Keratinocyte (primary cell): ENCODE measurements at regions not wholly inside any gene's neighbourhood (a gene's known extent, or its start where the extent isn't known, plus 50 kb on each side); places are given as distances from the start of the nearest gene placed in this dataset.

Source experiments
- CTCF ChIP-seq, 3 experiments: IDR thresholded peaks in 1 of 3; conservative IDR thresholded peaks in 1 of 3; optimal IDR thresholded peaks in 1 of 3; 2 replicates in 2 of 3; 3 replicates in 1 of 3; pipeline versions ENCODE3 to v1.5.1; 2011; ENCODE audit warnings: low read length in 3 of 3, mild to moderate bottlenecking in 3 of 3, moderate library complexity in 2 of 3, control low read depth in 1 of 3, inconsistent platforms in 1 of 3; ENCODE audit not compliant: insufficient read depth in 2 of 3; ENCODE audit errors: extremely low read depth in 1 of 3
- EZH2 ChIP-seq: IDR thresholded peaks from one replicate; pipeline ENCODE4 v1.6.1; 2012; ENCODE audit warnings: inconsistent platforms, mild to moderate bottlenecking, low read length, moderate library complexity

- TF ChIP-seq CTCF (optimal IDR thresholded peaks at IDR 0.05 in 1 of 3, IDR thresholded peaks at IDR 0.05 in 1 of 3, conservative IDR thresholded peaks at IDR 0.05 in 1 of 3; ENCODE audit: extremely low read depth in 1 of 3, insufficient read depth in 2 of 3, low read length in 3 of 3) (no peak), EZH2 (no peak)
These were observed 58.0 kb upstream of the UNC5C start for GRCh38 chr4:95606739-95607138.
